Lower lobe of right lung (tissue), 2 donors: ENCODE measurements at regions not wholly inside any gene's neighbourhood (a gene's known extent, or its start where the extent isn't known, plus 50 kb on each side); places are given as distances from the start of the nearest gene placed in this dataset.
A peak's percentile ranks its signal among the peaks of the same experiment; 100 is the strongest.

Experiments used
- ATAC-seq, 2 donors: fragments of 200-7000 bp; cut with Tn5 transposase; one replicate each; pipeline ENCODE4 v1.9.1; 2020 to 2022; ENCODE audit warnings: mild to moderate bottlenecking in 2 of 2, moderate library complexity in 2 of 2
- DNase-seq: peaks from one replicate; pipeline ENCODE4 v3.0.0-alpha.2; 2020
- H3K27ac ChIP-seq: fragments of 200-600 bp; one replicate; pipeline ENCODE4 v1.8.0; 2022
- H3K27me3 ChIP-seq: fragments of 200-600 bp; one replicate; pipeline ENCODE4 v1.8.0; 2022; ENCODE audit warnings: low read depth
- H3K36me3 ChIP-seq: fragments of 200-600 bp; one replicate; pipeline ENCODE4 v1.8.0; 2022; ENCODE audit warnings: mild to moderate bottlenecking
- H3K4me1 ChIP-seq: fragments of 200-600 bp; one replicate; pipeline ENCODE4 v1.8.0; 2022
- H3K4me3 ChIP-seq: fragments of 200-600 bp; one replicate; pipeline ENCODE4 v1.8.0; 2022; ENCODE audit warnings: mild to moderate bottlenecking
- H3K9me3 ChIP-seq: fragments of 200-600 bp; one replicate; pipeline ENCODE4 v1.8.0; 2022
- CTCF ChIP-seq: fragments of 200-600 bp; IDR thresholded peaks from one replicate; pipeline ENCODE4 v1.8.0; 2022; ENCODE audit warnings: antibody characterized with exemption, mild to moderate bottlenecking
- intact Hi-C: fragments of 100-400 bp; cut with DNase I; formaldehyde crosslinking; loops from one replicate; pipeline ENCODE4 v1.11.0; 2022
- donor health status: DM: no; HTN: yes; CAD: no; lungs with severe emphysema.

GRCh38 chr22:27220339-27220738, 563.0 kb downstream of the MIAT start:
- TF ChIP-seq CTCF, result no peak
- Histone ChIP-seq H3K27me3 (no peaks in the 10 kb centered on the region), H3K27ac (no peak overlapping the region), H3K9me3 (peaks cover 4% of the 10 kb centered on the region), H3K4me1 (peaks cover 5% of the 10 kb centered on the region), H3K36me3 (no peaks in the 10 kb centered on the region), H3K4me3 (no peak overlapping the region)
- DNase-seq, result no peak
- no peak for ATAC-seq
- intact Hi-C loops, result no loop called here

GRCh38 chr22:27222178-27222577, 564.8 kb downstream of the MIAT start:
- Histone ChIP-seq H3K36me3 (no peaks in the 10 kb centered on the region), H3K4me1 (peaks cover 5% of the 10 kb centered on the region), H3K27ac (no peak overlapping the region), H3K27me3 (no peaks in the 10 kb centered on the region), H3K9me3 (peaks cover 4% of the 10 kb centered on the region), H3K4me3 (no peak overlapping the region)
- ATAC-seq, result no peak
- no peak for TF ChIP-seq CTCF
- intact Hi-C loops, result no loop called here
- DNase-seq, result no peak

GRCh38 chr22:27223317-27224177, 566.2 kb downstream of the MIAT start:
- no peak overlapping the region for H3K4me3 ChIP-seq
- H3K36me3 ChIP-seq, result no peaks in the 10 kb centered on the region
- ATAC-seq, result peak in 1 of 2 donors; percentile 56
- peaks cover under 1% of the 10 kb centered on the region for H3K4me1 ChIP-seq
- no peak for DNase-seq
- intact Hi-C loops, result no loop called here
- no peaks in the 10 kb centered on the region for H3K27me3 ChIP-seq
- no peak for TF ChIP-seq CTCF
- no peak overlapping the region for H3K27ac ChIP-seq
- peaks cover 4% of the 10 kb centered on the region for H3K9me3 ChIP-seq

GRCh38 chr22:27224485-27225374, 567.3 kb downstream of the MIAT start:
- DNase-seq, result no peak
- no peak overlapping the region for H3K27ac ChIP-seq
- peak; percentile 37 to 41 for ATAC-seq

More at GRCh38 chr22:27224485-27225374, 567.3 kb downstream of the MIAT start:
- Histone ChIP-seq H3K36me3 (no peaks in the 10 kb centered on the region), H3K4me1 (no peaks in the 10 kb centered on the region), H3K27me3 (peaks cover 3% of the 10 kb centered on the region), H3K9me3 (peaks cover 4% of the 10 kb centered on the region), H3K4me3 (no peak overlapping the region)
- no peak for TF ChIP-seq CTCF
- intact Hi-C loops, result no loop called here
